Endodermal cell (in vitro differentiated cells): ENCODE measurements at regions not wholly inside any gene's neighbourhood (a gene's known extent, or its start where the extent isn't known, plus 50 kb on each side); places are given as distances from the start of the nearest gene placed in this dataset.
"Not testable (repeated sequence)": the region's sequence is repeated elsewhere in the genome, so short reads cannot be mapped to it uniquely, and the experiment has no call there.

Experiments
- DNase-seq: peaks from one replicate; pipeline ENCODE4 v3.0.0-alpha.2; 2017
- H3K27ac ChIP-seq: 2 replicates; pipeline ENCODE4 v1.5.1; 2013; ENCODE audit warnings: mild to moderate bottlenecking, low read depth, low read length, moderate library complexity
- H3K27me3 ChIP-seq: 2 replicates; pipeline ENCODE4 v1.6.1; 2013; ENCODE audit warnings: mild to moderate bottlenecking, low read length, moderate library complexity; ENCODE audit not compliant: insufficient read depth, control insufficient read depth, poor library complexity, severe bottlenecking
- H3K36me3 ChIP-seq: 2 replicates; pipeline ENCODE4 v1.7.0; 2013; ENCODE audit warnings: mild to moderate bottlenecking, low read length, moderate library complexity; ENCODE audit not compliant: control insufficient read depth, insufficient read depth
- H3K4me1 ChIP-seq: one replicate; pipeline ENCODE4 v1.7.0; 2013; ENCODE audit warnings: low read length; ENCODE audit not compliant: control insufficient read depth, insufficient read depth
- H3K4me3 ChIP-seq: 2 replicates; pipeline ENCODE4 v1.5.1; 2013; ENCODE audit warnings: mild to moderate bottlenecking, low read length, moderate library complexity
- H3K9ac ChIP-seq: 2 replicates; pipeline ENCODE4 v1.6.1; 2013; ENCODE audit warnings: mild to moderate bottlenecking, low read length, moderate library complexity; ENCODE audit not compliant: poor library complexity, severe bottlenecking; ENCODE audit errors: extremely low read depth
- H3K9me3 ChIP-seq: 2 replicates; pipeline ENCODE4 v1.6.1; 2013; ENCODE audit warnings: mild to moderate bottlenecking, low read length, moderate library complexity; ENCODE audit not compliant: control insufficient read depth
- H3K27ac Mint-ChIP-seq: 2 replicates; pipeline ENCODE4 v1.8.0; 2020; ENCODE audit warnings: mixed read lengths
- H3K27me3 Mint-ChIP-seq: 2 replicates; pipeline ENCODE4 v1.8.0; 2021; ENCODE audit warnings: mild to moderate bottlenecking, mixed read lengths; ENCODE audit not compliant: insufficient read depth
- H3K36me3 Mint-ChIP-seq: 2 replicates; pipeline ENCODE4 v1.8.0; 2020; ENCODE audit warnings: low read depth, mixed read lengths
- H3K4me1 Mint-ChIP-seq: 2 replicates; pipeline ENCODE4 v1.8.0; 2020; ENCODE audit warnings: mixed read lengths
- H3K4me3 Mint-ChIP-seq: 2 replicates; pipeline ENCODE4 v1.8.0; 2020; ENCODE audit warnings: mild to moderate bottlenecking, moderate library complexity, mixed read lengths
- H3K9me3 Mint-ChIP-seq: 2 replicates; pipeline ENCODE4 v1.8.0; 2020; ENCODE audit warnings: mild to moderate bottlenecking, mixed read lengths
- CTCF ChIP-seq: fragments of 200-600 bp; sonication (generic); conservative IDR thresholded peaks from 2 replicates; pipeline ENCODE4 v1.5.0; 2021; ENCODE audit warnings: antibody characterized with exemption, mild to moderate bottlenecking
- whole genome bisulfite sequencing, 2 experiments: methylation state at CpG; one replicate each; pipeline versions ENCODE4 v1.1.5 to v1.1.7; 2013; ENCODE audit warnings: missing lambda C conversion rate in 2 of 2, mixed read lengths in 1 of 2; ENCODE audit not compliant: insufficient coverage in 1 of 2, insufficient read length in 1 of 2; 5-methylcytosine and 5-hydroxymethylcytosine counted together

GRCh38 chr19:34573226-34573864, 91.8 kb downstream of the WTIP start:
- peaks cover 38% of the 10 kb centered on the region for H3K9me3 Mint-ChIP-seq
- H3K36me3 Mint-ChIP-seq = peaks cover 4% of the 10 kb centered on the region
- WGBS, 2 experiments = 85 to 90% methylated on average over 12 to 14 of the region's 14 CpGs
- peaks cover 22% of the 10 kb centered on the region for H3K27me3 Mint-ChIP-seq
- Histone ChIP-seq H3K36me3 (no peaks in the 10 kb centered on the region), H3K4me1 (no peaks in the 10 kb centered on the region), H3K27ac (no peak overlapping the region), H3K9me3 (peaks cover 26% of the 10 kb centered on the region), H3K27me3 (peaks cover 18% of the 10 kb centered on the region), H3K4me3 (no peak overlapping the region), H3K9ac (no peak overlapping the region)
- peaks cover 3% of the 10 kb centered on the region for H3K4me1 Mint-ChIP-seq
- no peak for TF ChIP-seq CTCF
- H3K4me3 Mint-ChIP-seq = no peak overlapping the region
- DNase-seq = no peak
- H3K27ac Mint-ChIP-seq = no peak overlapping the region

- H3K27ac ChIP-seq, H3K4me1 ChIP-seq, H3K36me3 ChIP-seq, H3K4me1 Mint-ChIP-seq, H3K36me3 Mint-ChIP-seq, H3K9ac ChIP-seq, H3K4me3 ChIP-seq, DNase-seq, H3K27ac Mint-ChIP-seq, H3K4me3 Mint-ChIP-seq, H3K27me3 ChIP-seq: not testable (repeated sequence)
- H3K9me3 ChIP-seq = peaks cover 26% of the 10 kb centered on the region
- peaks cover 21% of the 10 kb centered on the region for H3K27me3 Mint-ChIP-seq
- 90 to 92% methylated on average over 3 to 6 of the region's 6 CpGs for WGBS, 2 experiments
- peaks cover 67% of the 10 kb centered on the region for H3K9me3 Mint-ChIP-seq
Measured at GRCh38 chr19:34570140-34570539, 88.6 kb downstream of the WTIP start.

GRCh38 chr19:34562344-34562743, 80.8 kb downstream of the WTIP start:
- H3K9ac ChIP-seq, H3K9me3 ChIP-seq, DNase-seq, H3K4me3 Mint-ChIP-seq, H3K36me3 Mint-ChIP-seq, H3K36me3 ChIP-seq, H3K27ac ChIP-seq, H3K4me1 ChIP-seq, H3K4me3 ChIP-seq, H3K27me3 ChIP-seq, H3K27ac Mint-ChIP-seq: not testable (repeated sequence)
- 55 to 69% methylated on average over 2 of the region's 3 CpGs for WGBS, 2 experiments
- peaks cover 21% of the 10 kb centered on the region for H3K4me1 Mint-ChIP-seq
- peaks cover 38% of the 10 kb centered on the region for H3K9me3 Mint-ChIP-seq
- peaks cover 39% of the 10 kb centered on the region for H3K27me3 Mint-ChIP-seq
